Heart left ventricle (tissue), 16 donors: ENCODE measurements at regions not wholly inside any gene's neighbourhood (a gene's known extent, or its start where the extent isn't known, plus 50 kb on each side); places are given as distances from the start of the nearest gene placed in this dataset.
"Not testable (repeated sequence)": the region's sequence is repeated elsewhere in the genome, so short reads cannot be mapped to it uniquely, and the experiment has no call there.

Experiments used
- ATAC-seq, 4 donors: fragments of 200-7000 bp; cut with Tn5 transposase; one replicate each; pipeline ENCODE4 v1.9.1; 2020 to 2022; ENCODE audit warnings: moderate library complexity in 4 of 4, mild to moderate bottlenecking in 3 of 4, moderate number of reproducible peaks in 1 of 4
- DNase-seq, 5 donors: peaks; one replicate each; pipeline ENCODE4 v3.0.0-alpha.2; 2020
- H3K27ac ChIP-seq, 12 donors: fragments of 200-600 bp; sonication (generic) in 4 of 12; one replicate each; pipeline versions ENCODE4 v1.5.0 to v1.8.0; 2016 to 2022; ENCODE audit warnings: mild to moderate bottlenecking in 2 of 12
- H3K27me3 ChIP-seq, 9 donors: fragments of 200-600 bp; sonication (generic) in 2 of 9; one replicate each; pipeline versions ENCODE4 v1.5.1 to v1.8.0; 2016 to 2022; ENCODE audit warnings: mild to moderate bottlenecking in 3 of 9
- H3K36me3 ChIP-seq, 9 donors: fragments of 200-600 bp; sonication (generic) in 2 of 9; one replicate each; pipeline versions ENCODE4 v1.5.0 to v1.8.0; 2018 to 2022; ENCODE audit warnings: mild to moderate bottlenecking in 2 of 9
- H3K4me1 ChIP-seq, 12 donors: fragments of 200-600 bp; sonication (generic) in 4 of 12; one replicate each; pipeline versions ENCODE4 v1.5.0 to v1.8.0; 2016 to 2022; ENCODE audit warnings: mild to moderate bottlenecking in 3 of 12
- H3K4me3 ChIP-seq, 12 donors: fragments of 200-600 bp; sonication (generic) in 4 of 12; one replicate each; pipeline versions ENCODE4 v1.5.0 to v1.8.0; 2017 to 2022; ENCODE audit warnings: mild to moderate bottlenecking in 9 of 12, moderate library complexity in 4 of 12
- H3K9me3 ChIP-seq, 12 donors: fragments of 200-600 bp; sonication (generic) in 4 of 12; one replicate each; pipeline versions ENCODE4 v1.5.0 to v1.8.0; 2016 to 2022; ENCODE audit warnings: mild to moderate bottlenecking in 1 of 12
- WGBS, 4 donors: extraction: QIAGEN DNeasy Blood & Tissue Kit in 2 of 4; methylation state at CpG; one replicate each; pipeline versions ENCODE4 v1.1.5 to v1.1.7; 2013 to 2018; 5-methylcytosine and 5-hydroxymethylcytosine counted together
- intact Hi-C, 10 donors: fragments of 100-400 bp; cut with DNase I; formaldehyde crosslinking; loops; one replicate each; pipeline versions ENCODE4 v1.11.1 to v1.14.2; 2022
- donor health status: ischemic (EF 13 %, LVEDD 7.1; RV severe dilation, severe dysfunction).
- donor health status: healthy with polysubstance abuse.
- donor health status: DM: no; HTN: yes; CAD: no.
- donor health status: DM: no; HTN: no; CAD: no.
- donor health status: ischemic (EF 25% LVEDD 6.9; RV normal size, moderate dysfunction).
- donor health status: ischemic (EF 25% LVEDD 5.7; RV mildly dilated, moderate dysfunction).
- donor health status: healthy.
- donor health status: DM: yes; HTN: yes; CAD: no.
- donor health status: ischemic (EF 35%, LVEDD 5.7; RV mildly dilated, moderate dysfunction).
- donor health status: nonischemic (EF 11% LVEDD 7.7; RV severe dilation, severe dysfunction).
- donor health status: DM: yes; HTN: yes; CAD: no.
- donor health status: PGD.
- donor health status: ischemic (EF 29% LVEDD 5.4; RV normal size, mild dysfunction).
- donor health status: nonischemic (EF 23%, LVEDD 6.1; RV moderate dilation, normal function).

DNA sequence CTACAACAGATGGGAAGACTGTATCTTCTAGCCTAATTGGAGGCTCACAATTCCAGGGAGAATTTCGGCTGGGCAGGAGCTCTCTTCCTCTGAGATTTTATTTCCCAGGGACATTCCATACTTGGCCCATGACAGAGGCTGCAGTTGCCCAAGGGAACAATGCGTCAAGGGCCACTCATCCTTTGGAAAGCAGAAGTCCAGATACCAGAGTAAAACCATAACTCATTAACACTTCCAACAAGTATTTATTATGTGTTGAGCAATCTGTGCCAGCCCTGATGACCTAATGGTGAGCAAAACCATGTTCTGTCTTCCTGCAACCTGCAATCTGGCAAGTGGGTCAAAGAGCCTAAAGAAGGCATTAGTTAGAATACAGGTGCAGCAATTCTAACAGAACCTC, 191.2 kb upstream of the IRF2BP2 start:
- DNase-seq, H3K36me3 ChIP-seq, H3K27ac ChIP-seq, H3K27me3 ChIP-seq, H3K9me3 ChIP-seq, H3K4me1 ChIP-seq, H3K4me3 ChIP-seq, intact Hi-C loops: not testable (repeated sequence)
- WGBS, 4 donors: no CpG with 5 or more reads among the region's 2 CpGs
- peak in 2 of 4 donors; percentile 27 to 41 for ATAC-seq

DNA sequence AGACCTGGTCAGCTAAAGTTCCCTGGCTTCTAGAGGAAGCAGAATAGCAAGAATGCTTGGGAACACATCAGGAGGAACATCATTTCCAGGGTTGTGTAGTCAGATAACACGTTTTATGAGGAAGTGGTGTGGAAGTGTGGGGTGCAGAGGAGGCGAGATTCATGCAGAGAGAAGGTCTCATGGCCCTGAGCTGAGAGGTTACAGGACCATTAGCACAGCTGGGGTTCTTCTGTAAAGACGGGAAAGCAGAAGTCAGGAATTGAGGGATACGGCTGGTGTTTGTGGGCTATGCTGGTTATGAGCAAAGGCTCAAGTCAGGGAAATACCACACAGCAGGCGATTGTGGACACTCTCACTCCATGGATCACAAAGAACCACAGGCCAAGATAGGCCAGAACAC, 190.6 kb upstream of the IRF2BP2 start:
- H3K36me3 ChIP-seq, H3K4me3 ChIP-seq, H3K27me3 ChIP-seq, intact Hi-C loops, H3K27ac ChIP-seq, H3K9me3 ChIP-seq, ATAC-seq, H3K4me1 ChIP-seq, DNase-seq: not testable (repeated sequence)
- WGBS, 4 donors: 82 to 90% (median 85%) methylated on average over 4 of the region's 5 CpGs

DNA sequence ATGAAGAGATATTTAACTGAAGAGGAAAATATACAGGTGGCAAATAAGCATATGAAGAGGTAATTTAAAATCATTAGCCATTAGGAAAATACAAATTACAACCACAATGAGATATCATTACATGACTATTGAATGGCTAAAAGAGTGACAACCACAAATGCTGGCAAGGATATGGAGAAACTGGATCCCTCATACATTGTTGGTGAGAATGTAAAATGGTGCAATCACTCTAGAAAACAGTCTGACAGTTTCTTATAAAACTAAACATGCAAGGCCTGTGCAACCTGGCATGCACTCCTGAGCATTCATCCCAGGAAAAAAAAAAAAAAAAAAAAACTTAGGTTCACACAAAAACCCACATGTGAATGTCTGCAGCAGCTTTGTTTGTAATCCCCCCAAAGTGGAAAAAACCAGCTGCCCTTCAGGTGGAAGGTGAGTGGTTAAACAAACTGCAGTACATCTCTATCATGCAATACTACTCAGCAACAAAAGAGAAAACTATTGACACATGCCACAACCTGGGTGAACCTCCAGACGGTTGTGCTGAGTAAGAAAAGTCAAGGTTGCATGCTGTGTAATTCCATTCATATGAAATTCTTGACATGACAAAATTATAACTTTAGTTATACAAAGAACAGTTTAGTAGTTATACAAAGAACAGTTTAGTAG, 189.2 kb upstream of the IRF2BP2 start:
- H3K36me3 ChIP-seq, ATAC-seq, H3K4me1 ChIP-seq, DNase-seq, H3K27me3 ChIP-seq, H3K27ac ChIP-seq, H3K9me3 ChIP-seq, intact Hi-C loops, H3K4me3 ChIP-seq: not testable (repeated sequence)
- WGBS, 4 donors: 64 to 100% (median 83%) methylated on average over 1 of the region's 1 CpG

DNA sequence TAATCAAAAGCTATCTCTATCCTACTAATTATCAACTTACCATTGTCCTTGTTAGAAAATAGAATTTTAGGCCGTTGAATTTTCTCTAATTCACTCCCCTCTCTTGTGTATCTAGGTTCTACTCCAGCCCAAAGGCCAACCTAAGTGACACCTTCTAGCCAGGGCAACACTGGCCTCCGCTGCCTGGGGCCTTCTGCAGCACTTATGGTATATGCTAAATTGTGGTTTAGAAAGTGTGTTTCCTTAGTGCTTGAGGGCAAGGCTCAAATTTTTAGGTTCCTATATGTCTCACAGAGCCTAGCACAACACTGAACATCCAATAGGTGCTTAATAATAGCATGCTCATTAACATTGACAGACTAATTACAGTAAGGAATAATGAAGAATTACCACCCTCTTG, 187.2 kb upstream of the IRF2BP2 start:
- intact Hi-C loops, H3K4me3 ChIP-seq, DNase-seq, H3K27ac ChIP-seq, H3K4me1 ChIP-seq, H3K27me3 ChIP-seq, H3K36me3 ChIP-seq, H3K9me3 ChIP-seq, ATAC-seq: not testable (repeated sequence)
- WGBS, 4 donors: no CpG with 5 or more reads among the region's 2 CpGs

DNA sequence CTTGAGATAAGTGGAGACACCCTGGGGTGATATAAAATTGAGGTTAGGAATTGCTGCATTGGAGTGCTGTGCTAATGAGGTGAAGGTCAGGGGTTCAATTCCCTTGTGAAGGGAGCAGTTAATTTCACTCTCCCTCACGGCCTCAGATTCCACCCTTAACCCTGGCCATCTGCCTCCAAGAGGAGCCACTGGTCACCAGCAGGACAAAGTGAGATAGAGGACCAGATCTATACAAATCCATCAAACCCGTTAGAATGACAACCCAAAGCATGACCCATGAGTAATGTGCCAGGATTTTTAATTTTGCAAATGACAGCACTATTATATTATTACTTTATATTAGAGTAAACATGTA, 186.4 kb upstream of the IRF2BP2 start:
- 69 to 94% (median 82%) methylated on average over 2 of the region's 2 CpGs for WGBS, 4 donors
- H3K9me3 ChIP-seq, DNase-seq, ATAC-seq, intact Hi-C loops, H3K27me3 ChIP-seq, H3K27ac ChIP-seq, H3K36me3 ChIP-seq, H3K4me3 ChIP-seq, H3K4me1 ChIP-seq: not testable (repeated sequence)

DNA sequence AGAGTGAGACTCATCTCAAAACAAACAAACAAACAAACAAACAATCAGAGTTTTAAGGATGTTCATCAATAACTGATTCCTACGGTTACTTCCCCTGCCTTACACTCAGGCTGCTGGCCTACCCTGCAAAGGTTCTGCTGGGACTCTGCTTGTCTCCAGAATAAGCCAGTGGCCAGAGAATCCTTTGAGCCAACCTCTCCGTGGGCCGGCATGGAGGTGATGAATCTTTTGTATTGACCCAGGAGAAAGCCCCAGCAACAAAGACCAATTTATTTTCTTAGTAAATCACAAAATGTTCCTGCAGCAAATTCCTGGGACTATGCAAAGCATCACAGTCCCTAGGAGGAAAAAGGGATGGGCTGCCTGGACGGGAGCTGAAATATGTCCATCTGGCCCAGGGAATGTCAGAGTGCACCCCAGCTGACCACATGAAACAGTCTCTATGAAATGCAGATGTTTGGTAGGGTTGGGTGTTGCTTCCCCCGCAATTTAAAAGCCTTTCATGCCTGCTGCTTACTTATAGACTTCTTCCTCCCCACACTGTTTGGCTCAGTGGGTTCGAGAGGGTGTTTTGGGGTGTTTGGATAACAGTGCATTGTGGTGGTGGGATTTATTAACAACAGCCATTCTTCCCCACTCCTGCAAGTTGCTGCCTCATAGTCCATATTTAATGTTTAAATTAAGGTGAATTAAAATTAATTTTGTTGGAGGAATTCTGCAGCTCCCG, 185.9 kb upstream of the IRF2BP2 start:
- H3K4me3 ChIP-seq, H3K4me1 ChIP-seq, H3K9me3 ChIP-seq, DNase-seq, ATAC-seq, H3K36me3 ChIP-seq, H3K27me3 ChIP-seq, H3K27ac ChIP-seq, intact Hi-C loops: not testable (repeated sequence)
- WGBS, 4 donors: 81 to 95% (median 89%) methylated on average over 6 to 7 of the region's 7 CpGs

DNA sequence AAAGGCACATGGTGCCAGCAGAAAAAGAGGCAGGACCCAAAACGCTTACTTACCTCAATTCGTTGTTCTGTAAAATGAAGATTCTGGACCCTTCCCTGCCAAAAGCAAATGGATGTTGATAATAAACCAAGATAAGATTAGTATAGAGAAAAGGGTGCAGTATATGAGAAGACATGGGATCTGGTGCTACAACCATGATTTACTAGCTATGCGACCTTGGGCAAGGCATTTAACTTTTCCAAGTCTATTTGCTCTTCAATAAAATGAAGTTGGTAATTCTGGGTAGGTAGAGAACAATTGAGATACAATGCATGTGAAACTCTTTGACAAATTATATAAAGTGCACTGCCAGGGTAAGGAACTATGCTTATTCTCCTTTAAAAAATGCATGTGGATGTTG, 185.0 kb upstream of the IRF2BP2 start:
- H3K9me3 ChIP-seq, intact Hi-C loops, H3K36me3 ChIP-seq, H3K27ac ChIP-seq, DNase-seq, H3K4me3 ChIP-seq, H3K4me1 ChIP-seq, H3K27me3 ChIP-seq: not testable (repeated sequence)
- ATAC-seq: peak in 1 of 4 donors; percentile 21
- WGBS, 4 donors: 91 to 99% (median 95%) methylated on average over 1 to 3 of the region's 3 CpGs

DNA sequence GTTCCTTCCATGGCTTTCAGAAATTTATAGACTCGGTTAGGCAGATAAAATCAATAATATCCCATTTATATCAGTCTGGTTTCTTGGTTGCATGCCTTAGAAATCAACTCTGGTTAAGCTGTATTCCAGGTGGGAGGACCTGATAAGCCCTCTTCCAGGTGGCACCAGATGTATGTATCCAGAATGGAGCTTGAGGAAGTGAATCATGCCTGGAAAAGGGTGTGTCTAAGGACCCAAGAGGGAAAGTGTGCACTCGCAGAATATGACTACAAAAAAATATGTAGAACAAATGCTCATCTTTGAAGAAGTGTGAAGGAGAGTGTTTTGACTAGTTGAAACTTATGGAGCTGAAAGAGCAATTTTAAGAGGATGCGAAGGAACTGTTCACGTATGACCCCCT, 184.5 kb upstream of the IRF2BP2 start:
- H3K27me3 ChIP-seq, H3K4me1 ChIP-seq, intact Hi-C loops, H3K27ac ChIP-seq, H3K36me3 ChIP-seq, DNase-seq, H3K4me3 ChIP-seq, H3K9me3 ChIP-seq: not testable (repeated sequence)
- peak in 1 of 4 donors; percentile 23 for ATAC-seq
- WGBS, 4 donors: 33 to 82% (median 73%) methylated on average over 1 to 4 of the region's 4 CpGs

DNA sequence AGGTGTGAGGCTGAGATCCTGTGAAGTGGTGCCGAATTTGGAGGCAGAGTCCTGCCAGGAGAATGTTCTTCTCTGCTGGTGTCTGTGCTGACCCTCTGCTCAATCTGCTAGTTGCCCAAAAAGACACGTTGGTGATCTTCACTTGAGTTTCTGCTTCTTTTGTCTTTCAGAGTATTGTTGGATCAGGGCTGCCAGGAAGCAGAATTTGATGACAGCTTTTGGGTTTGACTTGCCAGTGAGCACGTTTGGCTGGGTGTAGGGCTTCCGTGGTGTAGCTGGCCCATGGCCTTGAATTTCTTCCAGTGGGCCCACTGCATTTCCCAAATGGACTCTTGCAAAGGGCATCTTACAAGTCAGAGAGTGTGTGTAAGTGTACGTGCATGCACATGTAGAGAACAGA, 183.9 kb upstream of the IRF2BP2 start:
- H3K4me1 ChIP-seq, ATAC-seq, DNase-seq, H3K36me3 ChIP-seq, intact Hi-C loops, H3K4me3 ChIP-seq, H3K27ac ChIP-seq, H3K9me3 ChIP-seq, H3K27me3 ChIP-seq: not testable (repeated sequence)
- 63 to 100% (median 70%) methylated on average over 1 to 3 of the region's 5 CpGs for WGBS, 4 donors

DNA sequence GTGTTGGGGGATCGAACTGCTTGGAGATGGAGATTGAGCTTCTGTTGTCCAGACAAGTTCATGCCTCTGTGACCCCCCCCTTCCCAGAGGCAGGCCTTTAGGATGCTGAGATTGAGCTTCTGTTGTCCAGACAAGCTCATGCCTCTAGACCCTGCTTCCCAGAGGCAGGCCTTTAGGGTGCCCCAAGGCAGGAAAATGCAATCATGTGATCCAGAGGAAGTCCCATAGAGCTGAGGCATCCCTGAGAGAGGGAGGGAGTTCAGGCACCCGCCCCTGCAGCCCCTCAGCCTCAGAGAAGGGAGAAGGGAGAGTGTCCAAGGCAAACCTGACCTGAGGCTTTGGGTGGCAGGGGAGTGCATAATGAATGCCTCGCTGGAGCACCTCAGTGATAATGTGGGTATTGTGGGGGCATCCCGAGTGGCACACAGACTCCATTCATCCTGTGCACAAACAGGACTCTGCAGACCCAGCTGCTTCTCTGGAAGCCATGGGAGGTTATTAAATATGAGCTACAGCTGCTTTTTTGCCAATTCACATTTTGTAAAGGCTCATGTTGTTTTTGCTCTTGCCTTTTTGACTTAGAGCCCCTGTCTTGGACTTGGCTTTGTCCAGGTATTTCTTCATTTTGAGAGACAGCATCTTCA, 182.4 kb upstream of the IRF2BP2 start:
- DNase-seq, H3K27ac ChIP-seq, intact Hi-C loops, H3K4me1 ChIP-seq, H3K4me3 ChIP-seq, H3K9me3 ChIP-seq, H3K36me3 ChIP-seq, H3K27me3 ChIP-seq: not testable (repeated sequence)
- 77 to 85% (median 83%) methylated on average over 2 to 3 of the region's 4 CpGs for WGBS, 4 donors
- peak in 2 of 4 donors; percentile 15 to 33 for ATAC-seq

DNA sequence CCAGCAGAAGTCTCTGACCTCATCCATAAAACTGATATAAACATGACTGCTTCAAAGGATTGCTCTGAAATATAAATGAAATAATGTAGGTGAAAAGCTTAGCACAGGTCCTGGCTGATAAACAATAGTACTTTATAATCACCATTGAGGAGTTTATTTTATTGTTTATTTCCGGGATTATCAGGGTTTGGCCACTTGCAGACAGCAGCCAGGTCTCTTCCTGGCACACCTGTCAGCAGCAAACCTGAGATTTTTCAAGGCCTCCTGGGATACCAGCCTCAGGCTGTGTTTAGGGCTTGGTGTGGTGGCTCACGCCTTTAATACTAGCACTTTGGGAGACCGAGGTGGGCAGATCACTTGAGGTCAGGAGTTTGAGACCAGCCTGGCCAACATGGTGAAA, 181.6 kb upstream of the IRF2BP2 start:
- H3K27ac ChIP-seq, DNase-seq, ATAC-seq, H3K36me3 ChIP-seq, H3K9me3 ChIP-seq, intact Hi-C loops, H3K4me3 ChIP-seq, H3K4me1 ChIP-seq: not testable (repeated sequence)
- 71 to 100% methylated on average over 1 of the region's 3 CpGs; no CpG with 5 or more reads in 2 of the 4 donors for WGBS, 4 donors
- peaks cover 0 to 11% (median 0%) of the 10 kb centered on the region in 9 donors for H3K27me3 ChIP-seq
